Progenitor cell of endocrine pancreas (in vitro differentiated cells): ENCODE measurements at regions not wholly inside any gene's neighbourhood (a gene's known extent, or its start where the extent isn't known, plus 50 kb on each side); places are given as distances from the start of the nearest gene placed in this dataset.

Experiments
- DNase-seq: peaks from one replicate; pipeline ENCODE4 v3.0.0; 2021; ENCODE audit warnings: low spot score; ENCODE audit not compliant: unreplicated experiment
- H3K27ac Mint-ChIP-seq: 2 replicates; pipeline ENCODE4 v1.8.0; 2021; ENCODE audit warnings: mild to moderate bottlenecking, moderate library complexity, mixed read lengths
- H3K27me3 Mint-ChIP-seq: 2 replicates; pipeline ENCODE4 v1.8.0; 2021; ENCODE audit warnings: mixed read lengths
- H3K36me3 Mint-ChIP-seq: 2 replicates; pipeline ENCODE4 v1.8.0; 2022; ENCODE audit warnings: mixed read lengths; ENCODE audit not compliant: insufficient read depth
- H3K4me1 Mint-ChIP-seq: 2 replicates; pipeline ENCODE4 v1.8.0; 2021; ENCODE audit warnings: low read depth, mixed read lengths
- H3K4me3 Mint-ChIP-seq: 2 replicates; pipeline ENCODE4 v1.8.0; 2021; ENCODE audit warnings: low read depth, mild to moderate bottlenecking, moderate library complexity, mixed read lengths
- H3K9me3 Mint-ChIP-seq: 2 replicates; pipeline ENCODE4 v1.8.0; 2021; ENCODE audit warnings: low read depth, mixed read lengths
- TF ChIP-seq, protein P1 (sequence below): fragments of 200-600 bp; sonication (generic); IDR thresholded peaks from one replicate; pipeline ENCODE4 v1.5.0; 2021; ENCODE audit warnings: antibody characterized with exemption, mild to moderate bottlenecking; ENCODE audit not compliant: unreplicated experiment

DNA sequence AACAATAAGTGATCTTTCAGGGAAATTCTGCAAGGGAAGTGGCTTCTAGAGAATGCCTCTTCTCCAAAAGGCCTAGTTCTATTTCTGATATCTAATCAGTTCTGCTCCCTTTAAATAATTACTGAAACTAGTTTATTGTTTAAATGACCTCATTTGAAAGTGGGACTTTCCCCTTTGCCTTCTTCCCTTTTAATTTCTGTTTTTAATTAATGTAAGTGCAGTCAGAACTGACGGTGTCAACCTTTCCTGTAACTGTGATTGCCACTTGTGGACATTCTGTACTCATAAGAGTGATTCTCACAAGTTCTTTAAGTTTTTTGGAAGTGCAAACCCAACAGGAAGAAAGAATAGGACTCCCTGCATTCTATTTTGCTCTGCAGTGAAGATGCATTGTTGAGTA, 265.3 kb upstream of the PLEKHG7 start:
- no peak overlapping the region for H3K27ac Mint-ChIP-seq
- H3K27me3 Mint-ChIP-seq = peaks cover 2% of the 10 kb centered on the region
- H3K36me3 Mint-ChIP-seq = no peaks in the 10 kb centered on the region
- peaks cover 3% of the 10 kb centered on the region for H3K9me3 Mint-ChIP-seq
- H3K4me3 Mint-ChIP-seq = no peak overlapping the region
- no peaks in the 10 kb centered on the region for H3K4me1 Mint-ChIP-seq
- TF ChIP-seq, protein P1, sequence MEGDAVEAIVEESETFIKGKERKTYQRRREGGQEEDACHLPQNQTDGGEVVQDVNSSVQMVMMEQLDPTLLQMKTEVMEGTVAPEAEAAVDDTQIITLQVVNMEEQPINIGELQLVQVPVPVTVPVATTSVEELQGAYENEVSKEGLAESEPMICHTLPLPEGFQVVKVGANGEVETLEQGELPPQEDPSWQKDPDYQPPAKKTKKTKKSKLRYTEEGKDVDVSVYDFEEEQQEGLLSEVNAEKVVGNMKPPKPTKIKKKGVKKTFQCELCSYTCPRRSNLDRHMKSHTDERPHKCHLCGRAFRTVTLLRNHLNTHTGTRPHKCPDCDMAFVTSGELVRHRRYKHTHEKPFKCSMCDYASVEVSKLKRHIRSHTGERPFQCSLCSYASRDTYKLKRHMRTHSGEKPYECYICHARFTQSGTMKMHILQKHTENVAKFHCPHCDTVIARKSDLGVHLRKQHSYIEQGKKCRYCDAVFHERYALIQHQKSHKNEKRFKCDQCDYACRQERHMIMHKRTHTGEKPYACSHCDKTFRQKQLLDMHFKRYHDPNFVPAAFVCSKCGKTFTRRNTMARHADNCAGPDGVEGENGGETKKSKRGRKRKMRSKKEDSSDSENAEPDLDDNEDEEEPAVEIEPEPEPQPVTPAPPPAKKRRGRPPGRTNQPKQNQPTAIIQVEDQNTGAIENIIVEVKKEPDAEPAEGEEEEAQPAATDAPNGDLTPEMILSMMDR = no peak
- DNase-seq = no peak

DNA sequence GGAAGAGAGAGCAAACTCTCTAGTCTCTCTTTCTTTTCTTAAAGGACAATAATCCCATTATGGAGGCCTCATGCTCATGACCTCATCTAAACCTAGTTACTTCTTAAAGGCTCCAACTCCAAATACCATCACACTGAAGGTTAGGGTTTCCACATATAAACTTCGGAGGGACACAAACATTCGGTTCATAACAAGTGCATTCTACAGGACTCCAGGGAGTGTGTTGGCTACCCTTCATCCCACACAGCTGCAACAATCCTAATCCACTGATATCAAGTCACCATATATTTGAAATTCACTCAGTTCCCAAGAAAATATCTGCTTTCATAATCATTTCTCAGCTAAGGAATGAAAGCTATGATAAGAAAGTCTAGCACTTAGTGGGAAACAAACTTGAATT, 265.9 kb upstream of the PLEKHG7 start:
- Mint-ChIP-seq H3K27ac (no peak overlapping the region), H3K4me1 (no peaks in the 10 kb centered on the region), H3K4me3 (no peak overlapping the region), H3K36me3 (no peaks in the 10 kb centered on the region), H3K9me3 (peaks cover 3% of the 10 kb centered on the region), H3K27me3 (peaks cover 2% of the 10 kb centered on the region)
- DNase-seq = no peak
- TF ChIP-seq, protein P1 = no peak

DNA sequence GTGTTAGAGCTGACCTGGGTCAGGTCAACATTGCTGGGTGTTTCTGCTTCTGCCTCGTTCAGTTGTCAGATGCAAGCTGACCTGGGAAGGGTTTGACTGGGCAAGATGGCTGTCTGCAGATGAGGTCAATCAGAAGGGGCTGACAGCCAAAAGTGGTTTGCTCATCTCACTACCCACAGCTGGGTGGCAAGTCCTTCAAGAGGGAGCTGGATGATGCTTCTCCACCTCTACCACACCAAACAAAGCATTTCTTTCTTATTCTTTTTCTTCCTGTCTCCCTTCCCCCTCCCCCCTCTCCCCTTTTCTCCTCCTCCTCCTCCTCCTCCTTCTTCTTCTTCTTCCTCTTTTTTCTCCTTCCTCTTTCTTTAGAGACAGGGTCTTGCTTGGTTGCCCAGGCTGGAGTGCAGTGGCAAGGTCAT, 268.2 kb upstream of the PLEKHG7 start:
- H3K36me3 Mint-ChIP-seq = no peaks in the 10 kb centered on the region
- H3K27me3 Mint-ChIP-seq = peaks cover 2% of the 10 kb centered on the region
- H3K4me1 Mint-ChIP-seq = peaks cover 8% of the 10 kb centered on the region
- H3K27ac Mint-ChIP-seq = no peak overlapping the region
- DNase-seq = no peak
- peaks cover 3% of the 10 kb centered on the region for H3K9me3 Mint-ChIP-seq
- H3K4me3 Mint-ChIP-seq = no peak overlapping the region
- TF ChIP-seq, protein P1 = no peak

DNA sequence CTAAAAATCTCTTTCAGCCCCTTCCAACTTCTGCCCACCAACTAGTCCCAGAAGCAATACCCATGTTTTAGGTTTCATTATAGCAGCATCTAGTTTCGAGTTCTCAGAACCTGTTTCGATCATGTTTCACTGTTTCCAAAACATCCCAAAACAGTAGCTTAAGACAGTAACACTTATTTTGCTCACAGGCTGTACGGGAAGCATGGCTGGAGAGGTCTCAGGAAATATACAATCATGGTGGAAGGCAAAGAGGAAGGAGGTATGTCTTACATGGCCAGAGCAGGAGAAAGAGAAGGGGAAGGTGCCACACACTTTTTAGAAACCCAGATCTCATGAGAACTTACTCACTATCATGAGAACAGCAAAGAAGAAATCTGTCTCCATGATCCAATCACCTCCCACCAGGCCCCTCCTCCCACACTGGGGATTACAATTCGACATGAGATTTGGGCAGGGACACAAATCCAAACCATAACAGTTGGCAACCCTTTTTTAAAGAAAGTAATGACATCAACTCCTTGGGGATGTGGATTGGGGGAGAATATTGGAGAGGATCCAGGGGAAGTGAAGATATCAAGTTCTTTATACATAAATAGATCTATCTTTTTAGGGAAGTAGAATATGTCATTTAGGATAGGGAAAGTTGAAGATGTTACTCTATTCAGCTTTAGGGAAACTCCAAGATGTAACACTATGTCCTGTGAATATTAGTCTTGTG, 269.9 kb upstream of the PLEKHG7 start:
- H3K9me3 Mint-ChIP-seq = peaks cover 3% of the 10 kb centered on the region
- peaks cover 2% of the 10 kb centered on the region for H3K27me3 Mint-ChIP-seq
- TF ChIP-seq, protein P1 = no peak
- no peaks in the 10 kb centered on the region for H3K36me3 Mint-ChIP-seq
- H3K4me1 Mint-ChIP-seq = peaks cover 16% of the 10 kb centered on the region
- DNase-seq = no peak
- H3K27ac Mint-ChIP-seq = no peak overlapping the region
- H3K4me3 Mint-ChIP-seq = no peak overlapping the region

DNA sequence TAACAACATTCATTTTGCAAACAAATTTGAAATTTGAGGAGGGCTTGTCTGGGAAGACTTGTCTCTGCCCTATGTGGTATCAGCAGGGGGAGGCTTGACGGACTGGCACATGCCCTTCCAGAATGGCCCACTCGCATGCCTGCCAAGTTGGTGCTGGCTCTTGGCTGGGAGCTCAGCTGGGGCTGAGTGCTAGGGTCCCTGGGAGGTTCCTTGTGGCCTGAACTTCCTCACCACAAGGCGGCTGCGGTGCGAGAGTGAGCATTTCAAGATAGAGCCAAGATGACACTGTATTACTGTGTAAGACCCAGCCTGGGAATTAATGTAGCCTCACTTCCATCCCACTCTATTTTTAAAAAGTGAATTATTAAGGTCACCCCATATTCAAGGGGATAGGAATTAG, 271.6 kb upstream of the PLEKHG7 start:
- Mint-ChIP-seq H3K9me3 (peaks cover 3% of the 10 kb centered on the region), H3K36me3 (no peaks in the 10 kb centered on the region), H3K27me3 (no peaks in the 10 kb centered on the region), H3K4me1 (peaks cover 16% of the 10 kb centered on the region), H3K27ac (no peak overlapping the region), H3K4me3 (no peak overlapping the region)
- TF ChIP-seq, protein P1 = no peak
- no peak for DNase-seq
